ENCODE measurements at regions not wholly inside any gene's neighbourhood (a gene's known extent, or its start where the extent isn't known, plus 50 kb on each side); places are given as distances from the start of the nearest gene placed in this dataset.

DNA sequence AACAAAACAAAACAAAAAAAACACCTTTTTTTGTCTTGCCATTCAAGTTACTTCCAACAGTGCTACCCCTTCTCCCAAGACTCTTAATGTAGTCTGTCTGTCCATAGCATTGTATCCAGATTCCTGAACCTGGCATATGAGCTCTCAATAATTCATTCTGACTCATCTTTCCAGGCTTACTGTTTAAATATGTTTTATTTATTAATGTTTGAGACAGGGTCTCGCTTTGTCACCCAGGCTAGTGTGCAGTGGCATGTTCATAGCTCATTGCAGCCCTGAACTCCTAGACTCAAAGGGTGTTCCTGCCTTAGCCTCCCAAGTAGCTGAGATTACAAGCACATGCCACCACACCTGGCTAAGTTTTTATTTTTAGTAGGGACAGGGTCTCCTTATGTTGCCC lies 208.0 kb upstream of the DMRT1 start:
- no peak for DNase-seq

- no peak for DNase-seq
These were observed 204.4 kb upstream of the DMRT1 start for GRCh38 chr9:636931-637591.

DNA sequence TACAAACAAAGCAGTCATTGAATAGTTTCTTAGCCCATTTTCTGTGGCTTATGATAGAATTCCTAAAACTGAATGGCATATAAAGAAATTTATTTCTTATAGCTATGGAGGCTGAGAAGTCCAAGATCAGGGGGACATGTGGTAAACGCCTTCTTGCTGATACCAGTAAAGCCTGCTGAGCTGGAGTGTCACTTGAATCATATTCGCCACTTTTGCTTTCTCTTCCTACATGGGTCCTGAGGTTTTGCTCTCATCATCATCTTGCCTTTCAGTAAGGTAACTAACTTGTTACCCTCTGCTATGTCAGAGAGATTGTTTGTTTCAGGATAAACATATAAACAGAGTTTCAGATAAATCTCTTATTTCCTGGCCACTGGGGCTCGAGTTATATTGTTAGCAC lies 203.3 kb upstream of the DMRT1 start:
- no peak for DNase-seq

DNA sequence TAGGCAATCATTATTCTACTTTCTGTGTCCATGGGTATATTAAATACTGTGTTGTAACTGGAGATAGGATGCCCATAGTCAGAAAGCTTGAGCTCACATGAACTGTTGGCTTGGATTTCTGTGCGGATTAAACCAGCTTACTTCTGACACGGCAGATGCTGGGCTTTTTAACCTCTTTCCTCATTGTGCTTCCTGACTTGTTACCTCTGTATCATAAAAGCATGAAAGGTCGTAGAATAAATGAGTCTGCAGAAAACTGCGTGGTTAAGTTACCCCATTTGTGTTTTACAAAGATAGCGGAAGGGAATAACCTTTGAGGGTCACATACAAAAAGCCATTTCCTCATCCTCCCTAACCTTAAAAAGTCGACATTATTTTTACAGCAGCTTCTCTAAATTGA lies 199.5 kb upstream of the DMRT1 start:
- DNase-seq, result no peak

DNA sequence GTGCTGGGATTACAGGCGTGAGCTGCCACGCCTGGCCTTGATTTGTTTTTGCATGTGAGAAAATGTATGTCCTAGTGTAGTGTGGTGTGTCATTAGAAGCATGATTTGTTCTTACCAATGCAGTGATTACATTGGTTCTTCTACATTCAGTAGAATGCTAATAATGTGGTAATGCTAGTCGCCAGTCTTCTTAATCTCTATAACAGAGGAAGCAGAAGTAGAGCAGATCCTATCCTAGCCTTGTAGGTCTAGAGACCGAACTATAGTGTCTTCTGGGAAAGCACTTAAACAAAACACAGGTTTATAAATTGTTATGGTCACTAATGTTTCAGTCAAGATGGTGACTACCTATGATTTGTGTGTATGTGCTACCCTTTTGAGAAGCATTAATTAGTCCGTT lies 197.5 kb upstream of the DMRT1 start:
- DNase-seq, result no peak

GRCh38 chr9:647522-647921 lies 194.0 kb upstream of the DMRT1 start:
- no peak for DNase-seq

DNA sequence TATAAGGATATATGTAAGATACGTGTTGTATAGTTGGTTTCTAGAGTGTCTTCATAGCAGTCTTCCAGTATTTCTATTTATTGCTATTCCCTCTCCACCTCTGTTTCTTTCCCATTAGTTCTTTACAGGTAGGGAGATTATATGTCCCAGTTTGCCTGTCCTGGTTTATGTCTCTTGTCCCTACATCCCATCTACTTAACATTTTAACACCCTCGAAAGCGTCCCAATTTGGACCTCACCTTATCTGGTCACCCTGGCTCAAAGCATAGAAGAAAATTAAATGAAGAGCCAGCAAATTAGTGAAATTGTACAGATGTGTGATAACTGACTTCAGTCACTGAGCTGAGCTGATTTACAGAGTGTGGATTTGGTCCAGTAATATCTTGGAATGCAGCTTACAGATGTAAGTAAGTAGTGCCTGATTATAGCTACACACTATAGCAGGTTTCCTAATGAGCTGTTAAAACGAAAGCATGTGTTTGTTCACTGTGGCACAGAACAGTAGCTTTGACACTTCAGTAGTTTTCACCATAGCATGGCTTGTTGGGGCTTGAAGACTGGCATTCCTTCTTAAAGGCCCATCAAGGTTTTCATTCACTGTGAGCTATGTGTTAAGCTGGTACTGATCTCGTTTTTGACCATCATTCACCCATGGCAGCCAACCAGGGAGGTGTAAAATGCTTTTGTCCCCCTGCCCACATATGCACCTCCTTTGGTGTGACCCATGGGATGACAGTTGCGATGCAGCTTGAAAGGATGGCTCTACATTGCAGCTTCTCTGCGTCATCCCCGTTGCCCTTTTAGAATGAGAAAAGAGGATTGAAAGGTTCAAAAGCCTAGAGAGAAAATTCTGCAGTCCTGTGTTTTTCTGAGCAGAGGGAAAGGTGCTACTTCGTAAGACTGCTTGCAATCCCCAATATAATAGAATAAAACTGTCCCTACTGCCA lies 192.1 kb upstream of the DMRT1 start:
- DNase-seq, result no peak

DNA sequence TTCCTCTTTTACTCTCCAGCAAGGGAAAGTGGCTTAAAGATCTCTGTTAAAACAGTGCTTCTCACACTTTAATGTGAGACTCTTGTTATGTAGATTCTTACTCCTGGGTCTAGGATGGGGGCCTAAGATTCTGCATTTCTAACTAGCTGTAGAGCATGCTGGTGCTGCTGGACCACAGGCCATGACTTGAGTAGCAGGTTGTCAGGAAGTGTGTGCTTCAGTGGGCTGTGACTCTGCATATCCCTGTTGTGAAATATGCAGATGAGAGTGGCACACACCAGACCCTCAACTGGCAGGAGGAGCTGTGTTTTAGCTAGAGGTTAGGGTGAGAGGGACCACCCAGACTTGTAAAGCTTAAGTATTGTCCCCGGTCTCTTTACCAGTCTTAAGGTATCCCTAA lies 191.1 kb upstream of the DMRT1 start:
- no peak for DNase-seq

DNA sequence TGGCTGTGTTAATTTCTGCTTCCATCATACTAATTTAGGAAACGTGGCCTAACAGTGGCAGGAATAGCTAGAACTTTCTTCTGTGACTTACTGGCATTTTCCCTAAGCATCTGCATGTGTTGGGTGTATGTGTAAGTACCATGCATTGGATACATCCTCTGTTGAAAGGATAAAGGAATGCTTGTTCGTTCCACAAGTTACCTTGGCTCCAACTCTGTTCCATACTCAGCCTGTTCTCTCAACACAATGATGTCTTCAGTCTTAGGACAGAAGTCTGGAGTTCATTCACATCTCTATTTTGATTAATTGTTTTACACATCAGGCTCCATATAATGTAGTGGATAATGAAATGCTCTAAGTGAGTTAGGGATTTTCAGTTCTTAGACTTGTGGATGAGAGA lies 190.1 kb upstream of the DMRT1 start:
- DNase-seq, result no peak

GRCh38 chr9:652914-653313 lies 188.6 kb upstream of the DMRT1 start:
- no peak for DNase-seq

GRCh38 chr9:653421-653820 lies 188.1 kb upstream of the DMRT1 start:
- no peak for DNase-seq

GRCh38 chr9:653856-654387 lies 187.6 kb upstream of the DMRT1 start:
- no peak for DNase-seq

- DNase-seq, result no peak
These were observed 185.6 kb upstream of the DMRT1 start for GRCh38 chr9:655875-656274.

- DNase-seq, result no peak
These were observed 184.4 kb upstream of the DMRT1 start for GRCh38 chr9:656926-657568.

GRCh38 chr9:659286-659685 lies 182.2 kb upstream of the DMRT1 start:
- DNase-seq, result no peak

DNA sequence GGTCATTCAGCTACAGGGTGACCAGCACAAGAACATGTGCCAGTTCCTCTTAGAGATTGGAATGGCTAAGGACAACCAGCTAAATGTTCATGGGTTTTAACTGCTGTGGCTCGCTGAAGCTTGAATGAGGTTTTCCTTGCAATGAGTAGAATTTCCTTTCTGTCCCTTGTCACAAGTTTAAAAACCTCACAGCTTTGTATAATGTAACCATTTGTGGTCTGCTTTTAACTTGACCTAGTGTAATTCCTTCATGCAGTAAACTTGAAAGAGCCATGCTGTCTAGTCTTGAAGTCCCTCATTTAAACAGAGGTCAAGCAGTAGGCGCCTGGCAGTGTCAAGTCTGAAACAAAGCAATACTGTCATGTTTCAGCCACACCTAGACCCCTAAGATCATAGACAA lies 181.3 kb upstream of the DMRT1 start:
- no peak for DNase-seq

DNA sequence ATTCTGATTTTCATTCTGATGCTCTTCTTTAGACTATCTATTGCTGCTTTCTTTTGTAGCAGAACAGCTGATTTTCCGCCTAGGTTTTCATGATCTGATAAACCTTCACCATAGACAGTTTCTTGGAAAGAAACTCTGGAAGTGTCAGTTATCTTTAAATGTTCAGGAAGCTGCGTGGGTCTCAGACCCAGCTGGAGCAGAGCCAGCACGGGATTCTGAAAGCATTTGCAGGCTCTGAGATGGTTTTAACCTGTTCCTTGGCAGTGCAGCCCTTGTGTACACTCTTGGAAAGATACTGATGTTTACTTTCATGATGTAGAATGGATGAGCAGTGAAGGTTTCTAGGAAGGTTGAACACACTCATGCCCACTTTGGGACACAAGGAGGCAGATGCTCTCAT lies 178.0 kb upstream of the DMRT1 start:
- no peak for DNase-seq

GRCh38 chr9:665296-665695 lies 176.2 kb upstream of the DMRT1 start:
- DNase-seq, result no peak

DNA sequence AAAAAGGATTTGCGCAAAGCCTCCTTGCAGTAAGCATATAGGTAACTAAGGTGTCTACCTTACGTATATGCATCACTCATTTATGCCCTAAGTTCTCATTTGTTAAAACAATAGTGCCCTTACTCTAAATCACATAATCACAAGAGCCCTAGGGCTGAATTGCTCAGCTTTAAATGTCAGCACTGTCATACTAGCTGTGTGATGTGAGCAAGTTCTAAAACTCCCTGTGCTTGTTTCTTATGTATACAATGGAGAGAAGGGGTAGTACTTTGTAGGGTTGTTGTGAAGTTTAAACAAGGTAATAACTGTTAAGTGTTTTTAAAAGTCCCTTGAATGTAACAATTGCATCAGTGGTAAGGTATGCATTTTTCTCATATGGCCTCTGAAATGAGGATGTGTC lies 169.5 kb upstream of the DMRT1 start:
- no peak for DNase-seq

GRCh38 chr9:672851-673250 lies 168.6 kb upstream of the DMRT1 start:
- no peak for DNase-seq

DNA sequence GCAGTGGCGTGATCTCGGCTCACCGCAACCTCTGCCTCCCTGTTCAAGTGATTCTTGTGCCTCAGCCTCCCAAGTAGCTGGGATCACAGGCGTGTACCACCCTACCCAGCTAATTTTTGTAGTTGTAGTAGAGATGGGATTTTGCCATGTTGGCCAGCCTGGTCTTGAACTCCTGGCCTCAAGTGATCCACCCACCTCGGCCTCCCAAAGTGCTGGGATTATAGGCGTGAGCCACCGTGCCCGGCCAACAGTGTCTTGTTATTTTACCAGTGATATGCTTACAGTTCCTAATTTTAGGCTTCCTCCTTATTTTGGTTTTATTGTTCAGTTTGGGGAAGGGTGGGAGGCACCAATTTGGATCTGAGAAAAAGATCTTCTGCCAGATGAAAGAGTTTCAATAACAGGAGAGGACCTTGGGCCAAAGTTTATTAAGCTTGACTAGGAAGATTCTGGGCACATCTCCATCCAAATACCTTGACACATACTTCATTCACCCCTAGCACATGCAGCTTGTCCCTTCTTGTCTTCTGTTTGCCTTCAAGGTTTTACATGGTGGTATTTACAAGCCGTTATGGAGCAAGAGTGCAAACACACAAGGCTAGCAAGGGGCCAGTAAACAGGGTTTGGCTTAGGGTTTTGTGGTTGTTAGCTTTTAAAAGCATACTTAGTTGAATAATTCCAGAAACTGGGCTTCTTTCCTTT lies 168.1 kb upstream of the DMRT1 start:
- DNase-seq, result no peak

DNA sequence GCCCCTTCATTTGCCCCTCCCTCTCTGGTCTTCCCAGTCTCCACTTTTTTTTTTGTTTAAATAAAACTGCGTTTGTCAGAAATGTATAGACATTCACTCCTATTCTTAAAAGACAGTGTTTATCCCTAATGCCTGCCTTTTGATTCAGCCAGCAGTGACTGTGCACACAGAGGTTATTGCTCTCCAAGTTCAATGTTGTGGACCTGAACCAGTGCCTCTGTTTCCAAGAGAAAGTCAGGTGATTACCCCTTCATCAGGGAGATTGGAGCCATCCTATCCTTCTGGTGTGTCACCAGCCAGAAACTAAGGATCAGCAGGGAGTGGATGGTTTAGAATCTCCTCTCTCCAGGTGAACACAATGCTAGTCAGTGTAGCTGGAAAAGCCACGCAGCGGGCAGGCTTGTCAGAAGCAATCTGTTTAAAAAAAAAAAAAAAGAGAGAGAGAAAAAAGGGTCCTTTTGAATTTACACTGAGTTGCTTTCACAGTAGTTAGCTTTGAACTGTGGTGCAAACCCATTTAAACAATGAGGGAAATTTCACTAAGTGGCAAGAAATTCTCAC lies 167.5 kb upstream of the DMRT1 start:
- no peak for DNase-seq

All from T1000 (cell line).